ENCODE measurements at regions not wholly inside any gene's neighbourhood (a gene's known extent, or its start where the extent isn't known, plus 50 kb on each side); places are given as distances from the start of the nearest gene placed in this dataset.

- TF ChIP-seq, protein P1, sequence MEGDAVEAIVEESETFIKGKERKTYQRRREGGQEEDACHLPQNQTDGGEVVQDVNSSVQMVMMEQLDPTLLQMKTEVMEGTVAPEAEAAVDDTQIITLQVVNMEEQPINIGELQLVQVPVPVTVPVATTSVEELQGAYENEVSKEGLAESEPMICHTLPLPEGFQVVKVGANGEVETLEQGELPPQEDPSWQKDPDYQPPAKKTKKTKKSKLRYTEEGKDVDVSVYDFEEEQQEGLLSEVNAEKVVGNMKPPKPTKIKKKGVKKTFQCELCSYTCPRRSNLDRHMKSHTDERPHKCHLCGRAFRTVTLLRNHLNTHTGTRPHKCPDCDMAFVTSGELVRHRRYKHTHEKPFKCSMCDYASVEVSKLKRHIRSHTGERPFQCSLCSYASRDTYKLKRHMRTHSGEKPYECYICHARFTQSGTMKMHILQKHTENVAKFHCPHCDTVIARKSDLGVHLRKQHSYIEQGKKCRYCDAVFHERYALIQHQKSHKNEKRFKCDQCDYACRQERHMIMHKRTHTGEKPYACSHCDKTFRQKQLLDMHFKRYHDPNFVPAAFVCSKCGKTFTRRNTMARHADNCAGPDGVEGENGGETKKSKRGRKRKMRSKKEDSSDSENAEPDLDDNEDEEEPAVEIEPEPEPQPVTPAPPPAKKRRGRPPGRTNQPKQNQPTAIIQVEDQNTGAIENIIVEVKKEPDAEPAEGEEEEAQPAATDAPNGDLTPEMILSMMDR (IDR thresholded peaks at IDR 0.05) = no peak
- TF ChIP-seq POLR2A (IDR thresholded peaks at IDR 0.05) = no peak
These were observed 68.9 kb upstream of the SPTLC1 start for GRCh38 chr9:92184041-92184564.
